MM.1S (cell line): ENCODE measurements at regions not wholly inside any gene's neighbourhood (a gene's known extent, or its start where the extent isn't known, plus 50 kb on each side); places are given as distances from the start of the nearest gene placed in this dataset.

Source experiments
- CTCF ChIP-seq: fragments of 300-600 bp; sonication (generic); IDR thresholded peaks from 2 replicates; pipeline ENCODE4 v1.5.1; 2016; ENCODE audit warnings: antibody characterized with exemption, low read length, mixed read lengths
- EZH2 ChIP-seq: fragments of 300-600 bp; sonication (generic); optimal IDR thresholded peaks from 2 replicates; pipeline ENCODE3; 2017; ENCODE audit warnings: low read depth, mild to moderate bottlenecking, antibody characterized with exemption, low read length, mixed read lengths

GRCh38 chr5:92378966-92379611 is 996.0 kb upstream of the ARRDC3 start:
- TF ChIP-seq CTCF (no peak), EZH2 (no peak)
